ENCODE measurements at regions not wholly inside any gene's neighbourhood (a gene's known extent, or its start where the extent isn't known, plus 50 kb on each side); places are given as distances from the start of the nearest gene placed in this dataset.
A peak's percentile ranks its signal among the peaks of the same experiment; 100 is the strongest.

DNA sequence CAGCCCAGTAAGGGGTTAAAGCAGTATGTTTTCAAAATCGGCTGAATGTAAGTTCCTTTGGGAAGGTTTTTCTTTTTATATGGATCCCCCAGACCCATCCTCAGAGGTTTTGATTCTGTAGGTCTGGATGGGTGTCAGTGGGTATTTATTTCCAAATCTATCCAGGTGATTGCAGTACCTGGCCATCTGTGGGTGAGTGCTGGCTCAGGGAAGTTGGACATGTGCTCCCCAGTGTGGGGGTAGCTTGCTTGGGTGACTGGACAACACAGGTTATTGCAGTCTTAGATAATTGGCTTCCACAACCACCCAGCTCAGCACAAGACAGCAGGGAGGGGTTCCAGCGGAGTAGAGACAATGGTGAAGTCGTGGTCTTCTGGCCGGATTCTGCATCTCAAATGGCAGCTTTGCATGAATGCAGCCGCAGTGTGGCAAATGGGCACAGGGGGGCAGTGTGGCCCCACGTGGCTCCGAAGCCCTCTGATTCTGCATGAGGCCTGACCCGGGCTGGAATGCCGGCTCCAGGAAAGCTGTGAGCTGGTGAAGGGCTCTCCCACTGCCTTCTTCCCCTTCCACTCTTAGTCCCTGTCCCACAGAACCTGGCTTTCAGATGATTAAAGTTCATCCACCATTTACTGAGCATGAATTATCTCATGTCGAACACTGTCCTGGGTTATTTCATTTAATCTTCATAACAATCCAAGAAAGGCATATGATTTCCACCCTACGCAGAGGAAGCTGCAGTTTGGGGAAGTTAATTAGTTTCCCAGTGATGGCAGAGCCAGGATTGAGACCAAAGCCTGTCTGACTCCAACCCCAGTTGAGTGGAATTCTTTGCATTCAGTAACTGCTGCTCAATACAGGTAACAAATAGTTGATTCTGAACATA, 64.5 kb upstream of the SYPL1 start:
- TF ChIP-seq, protein P1, sequence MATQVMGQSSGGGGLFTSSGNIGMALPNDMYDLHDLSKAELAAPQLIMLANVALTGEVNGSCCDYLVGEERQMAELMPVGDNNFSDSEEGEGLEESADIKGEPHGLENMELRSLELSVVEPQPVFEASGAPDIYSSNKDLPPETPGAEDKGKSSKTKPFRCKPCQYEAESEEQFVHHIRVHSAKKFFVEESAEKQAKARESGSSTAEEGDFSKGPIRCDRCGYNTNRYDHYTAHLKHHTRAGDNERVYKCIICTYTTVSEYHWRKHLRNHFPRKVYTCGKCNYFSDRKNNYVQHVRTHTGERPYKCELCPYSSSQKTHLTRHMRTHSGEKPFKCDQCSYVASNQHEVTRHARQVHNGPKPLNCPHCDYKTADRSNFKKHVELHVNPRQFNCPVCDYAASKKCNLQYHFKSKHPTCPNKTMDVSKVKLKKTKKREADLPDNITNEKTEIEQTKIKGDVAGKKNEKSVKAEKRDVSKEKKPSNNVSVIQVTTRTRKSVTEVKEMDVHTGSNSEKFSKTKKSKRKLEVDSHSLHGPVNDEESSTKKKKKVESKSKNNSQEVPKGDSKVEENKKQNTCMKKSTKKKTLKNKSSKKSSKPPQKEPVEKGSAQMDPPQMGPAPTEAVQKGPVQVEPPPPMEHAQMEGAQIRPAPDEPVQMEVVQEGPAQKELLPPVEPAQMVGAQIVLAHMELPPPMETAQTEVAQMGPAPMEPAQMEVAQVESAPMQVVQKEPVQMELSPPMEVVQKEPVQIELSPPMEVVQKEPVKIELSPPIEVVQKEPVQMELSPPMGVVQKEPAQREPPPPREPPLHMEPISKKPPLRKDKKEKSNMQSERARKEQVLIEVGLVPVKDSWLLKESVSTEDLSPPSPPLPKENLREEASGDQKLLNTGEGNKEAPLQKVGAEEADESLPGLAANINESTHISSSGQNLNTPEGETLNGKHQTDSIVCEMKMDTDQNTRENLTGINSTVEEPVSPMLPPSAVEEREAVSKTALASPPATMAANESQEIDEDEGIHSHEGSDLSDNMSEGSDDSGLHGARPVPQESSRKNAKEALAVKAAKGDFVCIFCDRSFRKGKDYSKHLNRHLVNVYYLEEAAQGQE (IDR thresholded peaks at IDR 0.05; ENCODE audit: insufficient read depth in 1 of 2, low read depth in 2 of 2, low read length in 2 of 2): no peak
- TF ChIP-seq FOXP2 (optimal IDR thresholded peaks at IDR 0.05; ENCODE audit: borderline replicate concordance, extremely low read depth, extremely low read length, insufficient read depth) (peak; percentile 88), TAF1 (IDR thresholded peaks at IDR 0.05; ENCODE audit: borderline replicate concordance, insufficient read depth, low read length) (no peak), POLR2AphosphoS5 (IDR thresholded peaks at IDR 0.05; ENCODE audit: low read depth, low read length) (no peak)

DNA sequence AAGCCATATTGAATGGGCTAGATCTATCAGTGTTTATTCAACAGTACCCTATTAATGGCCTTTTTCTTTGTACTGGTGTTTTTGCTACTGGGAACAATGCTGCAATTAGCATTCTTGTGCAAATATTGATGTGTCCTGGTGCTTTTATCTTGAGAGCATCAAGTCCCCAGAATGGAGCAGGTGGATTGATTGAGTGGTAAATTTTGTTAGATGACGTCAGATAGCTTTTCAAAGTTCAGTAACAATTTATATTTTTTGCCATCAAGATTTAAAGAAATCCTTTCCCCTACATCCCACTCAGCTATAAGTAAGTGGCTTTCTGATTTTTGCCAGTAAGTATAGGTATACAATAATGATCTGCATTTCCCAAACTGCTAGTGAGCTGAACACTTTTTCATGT, 63.4 kb upstream of the SYPL1 start:
- TF ChIP-seq, protein P1 (IDR thresholded peaks at IDR 0.05; ENCODE audit: insufficient read depth in 1 of 2, low read depth in 2 of 2, low read length in 2 of 2): no peak
- TF ChIP-seq FOXP2 (optimal IDR thresholded peaks at IDR 0.05; ENCODE audit: borderline replicate concordance, extremely low read depth, extremely low read length, insufficient read depth) (no peak), SIN3A (IDR thresholded peaks at IDR 0.05; ENCODE audit: borderline replicate concordance, insufficient read depth, low read length) (no peak), POLR2AphosphoS5 (IDR thresholded peaks at IDR 0.05; ENCODE audit: low read depth, low read length) (no peak), TAF1 (IDR thresholded peaks at IDR 0.05; ENCODE audit: borderline replicate concordance, insufficient read depth, low read length) (no peak)

DNA sequence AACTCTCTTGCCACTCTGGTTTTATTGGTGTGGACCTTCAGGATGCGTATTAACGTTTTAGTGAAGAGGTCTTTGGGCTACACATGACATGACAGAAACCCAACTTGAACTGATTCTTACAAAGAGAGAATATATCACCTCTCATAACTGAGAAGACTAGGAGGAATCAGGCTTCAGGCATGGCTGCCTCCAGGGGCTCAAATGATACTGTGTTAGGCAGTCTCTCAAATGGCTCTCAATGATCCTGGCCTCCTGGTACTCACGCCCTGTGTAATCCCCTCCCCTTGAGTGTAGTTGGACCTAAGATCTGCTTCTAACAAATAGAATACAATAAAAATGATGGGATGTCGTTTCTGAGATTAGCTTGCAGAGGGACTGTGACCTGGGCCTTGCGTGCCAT, 58.5 kb upstream of the SYPL1 start:
- TF ChIP-seq TAF1 (IDR thresholded peaks at IDR 0.05; ENCODE audit: borderline replicate concordance, insufficient read depth, low read length) (no peak), POLR2AphosphoS5 (IDR thresholded peaks at IDR 0.05; ENCODE audit: low read depth, low read length) (no peak), FOXP2 (optimal IDR thresholded peaks at IDR 0.05; ENCODE audit: borderline replicate concordance, extremely low read depth, extremely low read length, insufficient read depth) (no peak), SIN3A (IDR thresholded peaks at IDR 0.05; ENCODE audit: borderline replicate concordance, insufficient read depth, low read length) (no peak)
- TF ChIP-seq, protein P1 (IDR thresholded peaks at IDR 0.05; ENCODE audit: insufficient read depth in 1 of 2, low read depth in 2 of 2, low read length in 2 of 2): no peak

DNA sequence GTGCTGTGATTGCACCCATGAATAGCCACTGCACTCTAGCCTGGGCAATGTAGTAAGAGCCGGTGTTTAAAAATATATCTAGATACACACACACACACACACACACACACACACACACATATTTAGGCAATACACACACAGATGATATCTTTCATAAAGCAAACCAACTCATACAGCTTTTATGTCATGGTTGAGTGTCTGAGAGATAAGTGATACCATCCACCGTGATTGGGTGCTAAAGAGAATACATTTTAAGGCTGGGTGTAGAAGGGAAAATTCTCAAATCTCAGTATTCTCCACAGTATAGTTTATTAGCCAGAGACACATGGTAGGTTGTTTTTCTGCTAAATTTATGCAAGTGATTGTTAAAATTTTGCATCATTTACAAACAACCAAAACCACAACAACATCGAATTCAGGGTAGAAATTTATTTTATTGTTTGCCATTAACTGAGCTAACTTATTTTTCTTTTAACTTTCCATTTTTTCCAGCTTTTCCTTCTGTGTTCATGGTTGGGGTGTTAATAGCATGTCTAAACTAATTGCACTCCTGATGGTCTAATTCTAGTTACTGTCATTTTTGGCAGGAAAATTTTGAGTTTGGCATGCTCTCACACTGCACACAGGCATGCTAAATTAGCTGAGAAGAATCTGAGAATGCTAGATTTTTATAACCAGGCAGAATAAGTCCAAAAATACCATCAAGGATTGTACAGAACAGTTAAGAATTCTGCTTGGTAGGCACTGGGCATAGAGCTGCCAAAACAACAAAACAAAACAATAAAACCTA, 57.9 kb upstream of the SYPL1 start:
- no peak for TF ChIP-seq SIN3A (IDR thresholded peaks at IDR 0.05; ENCODE audit: borderline replicate concordance, insufficient read depth, low read length)
- TF ChIP-seq TAF1 (IDR thresholded peaks at IDR 0.05; ENCODE audit: borderline replicate concordance, insufficient read depth, low read length): no peak
- TF ChIP-seq FOXP2 (optimal IDR thresholded peaks at IDR 0.05; ENCODE audit: borderline replicate concordance, extremely low read depth, extremely low read length, insufficient read depth): no peak
- TF ChIP-seq POLR2AphosphoS5 (IDR thresholded peaks at IDR 0.05; ENCODE audit: low read depth, low read length): no peak
- TF ChIP-seq, protein P1 (IDR thresholded peaks at IDR 0.05; ENCODE audit: insufficient read depth in 1 of 2, low read depth in 2 of 2, low read length in 2 of 2): no peak

Measured in PFSK-1 (cell line).